SK-MEL-5 (cell line): ENCODE measurements at regions not wholly inside any gene's neighbourhood (a gene's known extent, or its start where the extent isn't known, plus 50 kb on each side); places are given as distances from the start of the nearest gene placed in this dataset.

Experiments used
- DNase-seq: peaks from one replicate; pipeline ENCODE4 v3.0.0-alpha.2; 2016; ENCODE audit warnings: low read depth, low spot score
- in situ Hi-C: cut with HindIII; loops from 2 replicates; pipeline ENCODE4 v1.10.0; 2016; ENCODE audit warnings: low sequenced_read_pairs, high pct_unique_total_duplicates, low pct_unique_long_range_greater_than_20kb

DNA sequence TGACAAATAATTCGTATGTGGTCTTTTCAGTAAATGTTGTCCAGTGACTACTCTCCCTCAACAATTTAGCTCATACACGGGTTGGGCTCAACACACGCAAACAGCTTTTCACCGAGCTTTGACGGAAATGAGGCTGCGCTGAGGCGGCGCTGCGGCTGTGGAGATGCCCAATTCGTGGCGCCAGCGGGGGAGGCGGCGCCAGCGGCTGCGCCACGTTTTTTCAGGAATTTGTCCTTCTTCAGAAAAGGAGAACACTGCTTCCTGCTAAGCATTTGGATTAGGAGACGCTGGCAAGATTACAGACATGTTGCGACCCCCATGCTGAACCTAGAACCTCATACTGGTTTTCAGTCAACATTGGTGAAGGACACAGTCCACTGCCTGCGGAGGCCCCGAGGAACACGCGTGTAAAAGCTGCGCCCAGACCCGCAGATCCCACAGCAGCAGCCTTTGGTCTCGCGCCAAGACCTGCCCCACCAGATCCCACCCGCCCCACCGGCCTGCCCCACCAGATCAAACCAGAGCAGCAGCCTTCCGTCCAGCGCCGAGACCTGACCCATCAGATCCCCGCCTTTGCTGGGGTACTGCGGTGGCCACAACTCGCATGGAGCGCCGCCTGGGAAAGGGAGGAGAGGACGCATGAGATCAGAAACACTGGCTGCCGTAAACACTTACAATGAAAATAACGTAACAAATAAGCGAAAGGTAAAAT is 173.8 kb downstream of the TMEM18 start:
- DNase-seq: no peak
- in situ Hi-C loops: no loop called here

DNA sequence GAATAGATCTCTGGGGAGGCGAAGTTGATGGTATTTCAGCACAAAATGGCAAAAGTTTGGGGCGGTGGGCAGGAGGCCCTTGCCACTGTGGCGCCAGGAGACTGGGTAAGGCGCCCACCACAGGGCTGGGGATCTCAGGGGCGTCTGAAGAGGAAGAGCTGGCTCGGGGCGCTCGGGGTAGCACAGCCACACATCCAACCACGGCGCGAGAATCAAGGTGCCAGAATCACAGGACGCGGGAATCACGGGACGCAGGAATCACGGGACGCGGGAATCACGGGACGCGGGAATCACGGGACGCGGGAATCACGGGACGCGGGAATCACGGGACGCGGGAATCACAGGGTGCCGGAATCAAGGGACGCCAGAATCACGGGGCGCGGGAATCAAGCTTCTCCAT is 174.4 kb downstream of the TMEM18 start:
- DNase-seq: no peak
- in situ Hi-C loops: no loop called here

DNA sequence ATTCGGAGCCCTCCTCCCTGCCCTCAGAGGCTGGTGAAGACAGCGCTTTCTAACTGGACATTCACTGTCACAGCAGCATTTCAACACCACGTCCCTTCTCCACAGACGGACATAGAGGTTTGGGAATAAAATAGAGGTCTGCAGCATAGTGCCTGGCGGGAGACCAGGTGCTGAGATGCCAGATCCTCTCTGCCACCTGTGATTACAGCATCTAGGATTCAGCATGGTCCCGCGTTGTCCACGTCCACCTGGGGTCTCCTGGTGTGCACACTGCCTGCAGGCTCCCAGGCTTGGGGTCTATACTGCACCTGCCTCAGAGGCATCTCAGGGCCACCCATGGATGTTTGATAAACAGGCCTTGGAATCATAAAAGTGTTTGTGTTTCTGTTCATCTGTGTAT is 175.5 kb downstream of the TMEM18 start:
- no peak for DNase-seq
- in situ Hi-C loops: no loop called here

DNA sequence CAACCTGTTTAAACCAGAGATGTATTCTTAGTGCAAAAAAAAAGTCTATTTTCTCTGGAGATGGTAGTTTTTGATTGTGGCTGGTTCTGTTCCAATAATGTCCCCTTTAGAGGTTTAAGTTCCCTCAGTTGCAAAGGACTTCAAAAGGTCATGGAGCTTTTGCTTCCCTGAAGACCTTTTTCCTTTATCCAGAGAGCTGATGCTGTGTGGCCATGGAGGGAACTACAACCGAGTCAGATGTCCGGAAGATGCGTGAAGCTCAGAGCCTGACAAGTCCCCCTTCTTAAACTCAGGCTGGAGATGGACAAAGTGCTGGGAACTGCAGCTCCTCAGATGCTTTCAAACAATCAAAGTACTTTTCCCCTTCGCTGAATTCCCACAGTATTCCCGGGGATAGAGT is 176.1 kb downstream of the TMEM18 start:
- peak; percentile 49 for DNase-seq
- in situ Hi-C loops: no loop called here

DNA sequence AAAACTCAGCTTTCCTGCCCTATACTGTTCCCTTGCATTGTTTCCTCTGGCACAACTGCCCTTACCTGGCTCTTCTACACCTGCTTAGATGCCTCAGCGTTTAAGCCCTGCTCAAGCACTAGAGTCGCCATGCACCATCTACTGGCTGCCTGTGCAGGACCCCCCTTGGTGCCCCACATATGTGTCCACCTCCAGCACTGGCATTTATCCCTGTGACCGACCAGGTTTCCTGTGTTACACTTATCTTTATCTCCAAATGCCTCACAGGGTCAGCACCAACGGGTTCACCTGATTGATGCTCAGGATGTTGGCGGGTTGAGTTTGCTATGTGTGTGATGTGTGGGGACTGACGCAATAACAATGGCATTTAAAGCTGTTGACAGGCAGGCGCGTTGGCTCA is 177.5 kb downstream of the TMEM18 start:
- no peak for DNase-seq
- in situ Hi-C loops: no loop called here

DNA sequence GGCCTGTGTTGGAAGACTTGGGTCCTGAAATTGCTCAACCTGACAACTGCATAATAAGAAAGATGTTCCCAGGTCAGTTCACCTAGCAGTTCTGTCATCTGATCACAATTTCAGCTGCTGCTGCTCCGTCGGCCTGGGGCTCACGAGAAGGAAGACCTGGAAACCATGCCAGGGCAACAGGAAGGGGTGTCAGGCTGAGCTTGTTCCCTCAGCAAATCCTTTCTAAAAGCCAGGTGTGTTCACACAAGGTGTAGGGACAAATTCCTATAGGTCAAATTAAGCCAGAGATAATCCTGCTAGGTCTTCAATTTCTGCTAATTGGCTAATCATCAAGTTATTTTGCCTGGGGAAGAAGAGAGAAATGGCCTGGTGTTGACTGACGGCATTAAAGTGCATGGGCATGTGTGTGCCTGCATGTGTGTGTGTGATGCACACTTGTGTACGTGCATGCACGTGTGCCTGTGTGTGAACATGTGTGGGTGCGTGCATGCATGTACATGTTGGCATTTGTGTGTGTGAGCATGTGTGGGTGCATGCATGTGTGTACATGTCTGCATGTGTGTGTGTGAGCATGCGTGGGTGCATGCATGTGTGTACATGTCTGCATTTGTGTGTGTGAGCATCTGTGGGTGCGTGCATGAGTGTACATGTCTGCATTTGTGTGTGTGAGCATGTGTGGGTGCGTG is 178.6 kb downstream of the TMEM18 start:
- in situ Hi-C loops: no loop called here
- no peak for DNase-seq

DNA sequence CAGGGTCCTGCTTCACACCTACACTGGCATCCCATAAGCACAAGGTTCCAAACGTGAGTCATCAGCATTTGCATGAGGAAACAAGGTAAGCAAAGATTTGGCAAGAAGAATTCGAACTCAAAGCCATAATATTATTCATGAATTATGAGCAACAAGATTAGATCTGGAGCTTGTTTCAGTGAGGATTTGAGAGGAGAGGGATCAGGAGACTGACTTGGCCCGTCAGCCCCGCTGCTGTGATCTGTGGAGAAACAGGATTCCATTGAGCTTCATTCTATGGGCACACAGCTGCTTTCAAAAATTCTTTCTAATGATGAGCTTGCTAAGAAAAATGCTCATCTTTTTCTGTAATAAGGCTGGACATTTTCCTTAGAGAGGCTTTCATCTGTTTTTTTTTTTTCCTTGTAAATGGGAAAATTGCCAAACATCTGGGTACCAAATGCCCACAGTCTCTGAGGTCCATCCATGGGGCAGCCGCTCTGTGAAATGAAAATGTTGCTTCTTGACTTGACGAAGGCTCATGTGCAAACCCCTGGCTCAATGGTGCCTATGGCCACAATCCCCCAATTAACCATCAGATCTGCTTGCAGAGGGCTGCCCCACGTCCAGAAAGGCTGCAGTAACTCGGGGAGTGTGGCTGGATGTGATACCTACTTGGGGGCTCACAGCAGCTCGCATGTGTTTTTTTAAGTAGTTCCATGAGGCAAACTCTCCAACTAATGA is 179.3 kb downstream of the TMEM18 start:
- no peak for DNase-seq
- in situ Hi-C loops: no loop called here

DNA sequence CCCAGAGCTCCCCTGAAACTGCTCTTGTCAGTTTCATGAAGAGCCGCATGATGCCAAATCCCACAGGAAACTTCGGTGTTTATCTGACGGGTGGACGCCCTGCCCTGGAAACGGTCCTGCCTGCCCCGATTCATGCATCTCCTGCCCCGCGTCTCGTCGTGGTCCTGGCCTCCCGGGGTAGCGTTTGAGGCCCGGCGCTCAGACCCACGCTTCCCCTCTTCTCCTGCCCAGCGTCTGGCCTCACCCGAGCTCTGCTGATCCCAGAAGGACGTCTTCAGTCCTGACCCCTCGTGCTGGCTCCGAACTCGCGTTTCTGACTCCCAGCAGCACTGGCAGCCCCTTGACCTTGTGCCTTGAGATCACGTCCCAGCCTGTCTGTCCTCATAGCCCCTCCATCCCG is 180.5 kb downstream of the TMEM18 start:
- in situ Hi-C loops: no loop called here

DNA sequence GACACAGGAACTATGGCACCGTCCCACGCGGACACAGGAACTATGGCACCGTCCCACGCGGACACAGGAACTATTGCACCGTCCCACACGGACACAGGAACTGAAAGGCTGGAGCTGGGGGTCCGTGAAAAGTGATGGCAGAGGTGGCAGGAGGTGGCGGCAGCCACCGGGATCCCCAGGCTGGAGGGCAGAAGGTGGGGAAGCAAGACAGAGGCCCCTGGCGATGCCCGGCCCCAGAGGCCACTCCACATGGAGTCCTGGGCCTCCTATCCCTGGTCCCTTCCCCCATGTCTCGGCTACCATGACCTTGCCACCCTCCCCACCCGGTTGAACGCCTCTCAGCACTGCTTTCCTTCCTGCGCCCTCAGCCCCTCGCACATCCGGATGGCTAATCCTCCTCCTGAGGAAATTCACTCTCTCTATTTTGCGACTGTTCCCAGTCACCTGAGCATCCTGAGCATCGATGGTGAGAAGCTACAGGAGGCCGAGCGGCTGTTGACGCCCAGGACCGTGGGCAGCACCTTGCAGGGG is 181.4 kb downstream of the TMEM18 start:
- DNase-seq: no peak
- in situ Hi-C loops: no loop called here

More for the DNA sequence above, 180.5 kb downstream of the TMEM18 start:
- DNase-seq: no peak

DNA sequence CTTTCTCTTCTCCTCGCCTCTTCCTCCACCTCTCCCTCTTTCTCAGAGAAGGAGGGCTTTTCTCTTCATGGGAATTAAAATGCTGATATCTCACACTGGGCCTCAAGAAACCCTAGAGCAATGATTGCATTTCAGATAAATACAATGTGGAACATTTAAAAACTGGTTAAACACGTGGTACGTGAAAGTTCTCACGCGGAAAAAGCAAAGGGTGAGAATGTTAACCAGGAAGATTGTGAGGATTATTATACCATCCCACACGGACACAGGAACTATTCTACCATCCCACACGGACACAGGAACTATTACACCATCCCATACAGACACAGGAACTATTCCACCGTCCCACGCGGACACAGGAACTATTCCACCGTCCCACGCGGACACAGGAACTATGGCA is 182.4 kb downstream of the TMEM18 start:
- no peak for DNase-seq
- in situ Hi-C loops: no loop called here

DNA sequence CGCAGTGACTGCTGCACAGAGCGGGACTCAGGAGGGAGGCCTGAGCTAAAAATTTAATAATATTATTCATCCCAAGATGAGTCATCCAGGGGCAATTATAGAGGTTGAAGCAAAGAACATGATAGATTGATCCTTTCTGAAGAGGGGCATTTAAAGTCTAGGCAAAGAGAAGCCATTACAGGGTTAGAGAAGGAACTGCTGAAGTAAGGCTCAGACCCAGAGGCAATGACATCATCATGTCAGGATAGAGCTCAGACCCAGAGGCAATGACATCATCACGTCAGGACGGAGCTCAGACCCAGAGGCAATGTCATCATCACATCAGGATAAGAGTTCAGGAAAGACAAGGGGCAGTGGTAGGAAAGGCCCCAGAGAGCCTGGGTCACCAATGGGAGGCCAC is 184.0 kb downstream of the TMEM18 start:
- in situ Hi-C loops: no loop called here
- no peak for DNase-seq

DNA sequence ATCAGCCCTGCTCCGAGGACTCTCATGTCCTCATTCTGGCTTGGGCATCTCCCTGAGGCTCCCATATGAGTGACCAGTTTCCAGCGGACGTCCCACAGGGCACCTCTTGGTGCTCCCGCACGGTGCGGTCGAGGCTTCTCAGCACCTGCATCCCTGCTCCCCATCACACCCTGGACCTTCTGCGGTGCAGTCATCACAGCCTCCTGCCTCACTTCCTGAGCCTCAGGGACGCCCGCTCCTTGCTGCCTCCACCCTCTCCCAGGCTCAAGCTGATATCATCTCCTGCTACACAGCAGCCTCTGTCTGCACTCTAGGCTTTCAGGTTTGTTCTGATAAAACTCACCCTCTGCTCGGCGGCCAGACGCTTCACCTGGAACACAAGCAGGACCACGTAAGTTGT is 185.0 kb downstream of the TMEM18 start:
- in situ Hi-C loops: no loop called here
- DNase-seq: no peak

DNA sequence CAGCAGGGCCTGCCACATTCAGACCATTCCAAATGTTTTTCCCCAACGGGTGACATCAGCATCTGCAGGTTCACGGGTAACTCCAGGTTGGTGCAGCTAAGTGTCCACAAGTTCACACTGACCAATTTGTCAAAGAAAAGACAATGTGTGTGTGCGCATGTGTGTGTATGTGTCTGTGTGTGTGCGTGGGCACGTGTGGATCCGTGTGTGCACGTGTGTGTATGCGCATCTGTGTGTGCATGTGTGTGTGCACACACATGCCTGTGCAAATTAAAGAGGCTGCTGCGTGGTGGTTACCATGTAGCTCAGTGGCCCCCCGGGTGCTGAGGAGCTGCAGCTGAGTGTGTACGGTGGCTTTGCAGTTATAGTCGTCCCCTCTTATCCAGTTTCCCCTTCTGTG is 187.4 kb downstream of the TMEM18 start:
- DNase-seq: no peak
- in situ Hi-C loops: no loop called here

DNA sequence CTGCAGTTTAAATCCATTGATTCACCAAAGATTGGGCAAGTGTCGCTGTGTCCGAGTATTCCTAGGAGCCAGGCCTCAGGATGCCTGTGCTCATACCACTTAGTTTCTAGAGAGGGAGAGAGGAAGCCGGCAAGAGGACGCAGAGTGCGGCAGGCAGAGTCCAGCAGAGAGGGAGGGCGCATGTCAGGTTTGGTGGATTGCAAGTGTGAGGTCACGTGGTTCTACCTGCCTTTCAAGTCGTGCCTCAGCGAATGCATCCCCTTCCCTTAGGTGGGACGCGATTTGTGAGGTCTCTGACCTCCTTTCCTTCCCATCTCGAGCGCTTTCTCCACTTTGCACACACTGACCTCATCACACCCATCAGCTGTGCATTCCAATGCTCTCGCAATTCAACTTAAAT is 188.1 kb downstream of the TMEM18 start:
- in situ Hi-C loops: no loop called here
- no peak for DNase-seq

DNA sequence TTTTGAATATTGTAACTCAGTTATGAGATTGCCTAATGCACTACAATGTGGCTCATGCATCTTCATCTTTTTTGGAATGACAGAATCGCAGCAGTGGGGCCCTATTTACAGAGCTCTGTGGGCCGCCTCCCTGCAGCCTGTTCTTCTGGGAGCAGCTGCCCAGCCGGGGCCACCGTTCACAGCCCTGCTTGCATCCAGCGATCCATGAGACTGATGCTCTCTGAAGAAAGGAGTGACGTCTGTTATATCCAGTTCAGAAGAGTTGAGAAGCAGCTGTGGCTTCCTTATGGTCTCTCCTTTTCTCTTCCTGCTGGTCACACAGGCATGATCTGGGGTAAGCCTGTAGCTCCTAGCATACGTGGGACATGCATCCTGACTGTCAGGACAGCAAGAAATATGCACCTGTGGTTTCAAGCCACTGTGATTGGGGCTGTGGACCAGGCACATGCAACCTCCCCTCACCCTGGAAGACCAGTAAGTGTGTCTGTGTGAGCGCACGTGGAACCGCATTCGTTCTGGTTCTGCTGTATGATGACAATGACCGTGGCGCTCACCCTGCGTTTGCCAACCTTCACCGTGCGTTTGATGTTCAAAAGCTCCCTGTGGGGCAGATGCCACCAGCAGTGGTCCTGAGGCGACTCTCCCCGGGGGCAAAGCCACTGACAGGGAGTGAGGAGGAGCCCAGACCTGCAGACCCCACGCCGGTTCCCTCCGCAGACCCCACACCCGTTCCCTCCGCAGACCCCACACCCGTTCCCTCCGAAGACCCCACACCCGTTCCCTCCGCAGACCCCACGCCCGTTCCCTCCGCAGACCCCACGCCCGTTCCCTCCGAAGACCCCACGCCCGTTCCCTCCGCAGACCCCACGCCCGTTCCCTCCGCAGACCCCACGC is 189.8 kb downstream of the TMEM18 start:
- in situ Hi-C loops: no loop called here
- no peak for DNase-seq

DNA sequence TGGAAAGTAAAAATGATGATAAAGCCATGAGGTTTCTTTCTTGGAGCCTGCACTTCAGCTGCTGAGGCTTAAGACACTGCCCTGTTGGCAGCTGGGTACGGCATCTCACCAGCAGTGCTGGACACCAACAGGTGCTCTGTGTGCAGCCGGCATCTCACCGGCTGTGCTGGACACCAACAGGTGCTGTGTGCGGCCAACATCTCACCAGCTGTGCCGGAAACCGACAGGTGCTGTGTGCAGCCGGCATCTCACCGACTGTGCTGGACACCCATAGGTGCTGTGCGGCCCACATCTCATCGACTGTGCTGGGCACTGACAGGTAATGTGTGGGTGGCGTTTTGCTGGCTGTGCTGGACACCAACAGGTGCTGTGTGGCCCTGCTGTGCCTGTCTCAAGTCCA is 190.8 kb downstream of the TMEM18 start:
- no peak for DNase-seq
- in situ Hi-C loops: no loop called here

DNA sequence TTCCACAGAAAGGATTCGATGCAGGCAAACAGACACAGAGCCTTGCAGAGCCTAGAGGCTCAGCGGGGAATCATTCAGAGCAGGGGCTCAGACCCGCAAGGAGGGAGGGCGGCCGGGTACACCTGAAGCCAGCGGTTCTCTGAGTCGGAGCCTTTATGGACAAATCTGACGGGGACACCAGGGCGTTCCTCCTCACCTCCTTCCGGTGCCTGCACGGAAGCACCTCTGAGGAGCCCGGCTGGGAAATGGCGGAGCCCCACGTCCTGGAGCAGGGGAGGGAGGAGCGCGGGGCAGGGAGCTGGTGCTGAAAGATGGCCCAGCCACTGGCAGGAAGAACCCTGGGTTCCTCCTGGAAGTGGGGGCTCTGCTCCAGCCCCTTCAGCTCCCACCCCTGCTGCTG is 193.5 kb upstream of the ALKAL2 start:
- in situ Hi-C loops: no loop called here
- DNase-seq: no peak
